ENCODE measurements at regions not wholly inside any gene's neighbourhood (a gene's known extent, or its start where the extent isn't known, plus 50 kb on each side); places are given as distances from the start of the nearest gene placed in this dataset.

GRCh38 chrX:36575670-36576069 is 432.5 kb upstream of the FAM47C start:
- TF ChIP-seq CTCF (IDR thresholded peaks at IDR 0.05; ENCODE audit: poor library complexity) (no peak), EZH2 (IDR thresholded peaks at IDR 0.05; ENCODE audit: borderline replicate concordance) (no peak), EZH2phosphoT487 (IDR thresholded peaks at IDR 0.05; ENCODE audit: low read depth, severe bottlenecking, unreplicated experiment) (no peak)
